Nephron progenitor cell (in vitro differentiated cells): ENCODE measurements at regions not wholly inside any gene's neighbourhood (a gene's known extent, or its start where the extent isn't known, plus 50 kb on each side); places are given as distances from the start of the nearest gene placed in this dataset.

Source experiments
- DNase-seq: peaks from one replicate; pipeline ENCODE4 v3.0.0; 2021
- H3K27ac Mint-ChIP-seq: 2 replicates; pipeline ENCODE4 v1.8.0; 2021; ENCODE audit warnings: mild to moderate bottlenecking, moderate library complexity, mixed read lengths
- H3K27me3 Mint-ChIP-seq: 2 replicates; pipeline ENCODE4 v1.8.0; 2021; ENCODE audit warnings: mild to moderate bottlenecking, low read depth, mixed read lengths; ENCODE audit not compliant: poor library complexity
- H3K36me3 Mint-ChIP-seq: 2 replicates; pipeline ENCODE4 v1.8.0; 2021; ENCODE audit warnings: low read depth, mixed read lengths
- H3K4me1 Mint-ChIP-seq: 2 replicates; pipeline ENCODE4 v1.8.0; 2021; ENCODE audit warnings: mixed read lengths
- H3K4me3 Mint-ChIP-seq: 2 replicates; pipeline ENCODE4 v1.8.0; 2021; ENCODE audit warnings: mild to moderate bottlenecking, moderate library complexity, mixed read lengths
- H3K9me3 Mint-ChIP-seq: 2 replicates; pipeline ENCODE4 v1.8.0; 2021; ENCODE audit warnings: mild to moderate bottlenecking, moderate library complexity, mixed read lengths
- TF ChIP-seq, protein P1 (sequence below): fragments of 200-600 bp; sonication (generic); IDR thresholded peaks from 2 replicates; pipeline ENCODE4 v1.5.0; 2021; ENCODE audit warnings: antibody characterized with exemption

DNA sequence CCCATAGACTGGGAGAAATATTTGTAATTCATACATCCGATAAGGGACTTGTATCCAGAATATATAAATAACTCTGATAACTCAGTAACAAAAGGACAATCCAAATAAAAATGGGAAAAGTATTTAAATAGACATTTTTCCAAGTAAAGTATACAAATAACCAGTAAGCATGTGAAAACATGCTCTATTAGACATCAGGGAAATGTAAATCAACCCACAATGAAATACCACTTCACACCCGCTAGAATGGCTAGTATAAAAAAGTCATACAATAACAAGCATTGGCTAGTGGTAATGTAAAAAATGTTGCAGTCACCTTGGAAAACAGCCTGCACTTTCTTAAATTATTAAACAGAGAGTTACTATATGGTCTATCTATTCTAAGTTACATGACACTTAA, 650.7 kb downstream of the C12orf50 start:
- no peak overlapping the region for H3K4me3 Mint-ChIP-seq
- no peak for DNase-seq
- TF ChIP-seq, protein P1, sequence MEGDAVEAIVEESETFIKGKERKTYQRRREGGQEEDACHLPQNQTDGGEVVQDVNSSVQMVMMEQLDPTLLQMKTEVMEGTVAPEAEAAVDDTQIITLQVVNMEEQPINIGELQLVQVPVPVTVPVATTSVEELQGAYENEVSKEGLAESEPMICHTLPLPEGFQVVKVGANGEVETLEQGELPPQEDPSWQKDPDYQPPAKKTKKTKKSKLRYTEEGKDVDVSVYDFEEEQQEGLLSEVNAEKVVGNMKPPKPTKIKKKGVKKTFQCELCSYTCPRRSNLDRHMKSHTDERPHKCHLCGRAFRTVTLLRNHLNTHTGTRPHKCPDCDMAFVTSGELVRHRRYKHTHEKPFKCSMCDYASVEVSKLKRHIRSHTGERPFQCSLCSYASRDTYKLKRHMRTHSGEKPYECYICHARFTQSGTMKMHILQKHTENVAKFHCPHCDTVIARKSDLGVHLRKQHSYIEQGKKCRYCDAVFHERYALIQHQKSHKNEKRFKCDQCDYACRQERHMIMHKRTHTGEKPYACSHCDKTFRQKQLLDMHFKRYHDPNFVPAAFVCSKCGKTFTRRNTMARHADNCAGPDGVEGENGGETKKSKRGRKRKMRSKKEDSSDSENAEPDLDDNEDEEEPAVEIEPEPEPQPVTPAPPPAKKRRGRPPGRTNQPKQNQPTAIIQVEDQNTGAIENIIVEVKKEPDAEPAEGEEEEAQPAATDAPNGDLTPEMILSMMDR, result no peak
- no peaks in the 10 kb centered on the region for H3K27me3 Mint-ChIP-seq
- H3K4me1 Mint-ChIP-seq, result peaks cover 8% of the 10 kb centered on the region
- peaks cover 11% of the 10 kb centered on the region for H3K9me3 Mint-ChIP-seq
- H3K36me3 Mint-ChIP-seq, result no peaks in the 10 kb centered on the region
- no peak overlapping the region for H3K27ac Mint-ChIP-seq

GRCh38 chr12:87376722-87377121, 652.5 kb downstream of the C12orf50 start:
- TF ChIP-seq, protein P1, result no peak
- H3K9me3 Mint-ChIP-seq, result peaks cover 11% of the 10 kb centered on the region
- no peaks in the 10 kb centered on the region for H3K27me3 Mint-ChIP-seq

GRCh38 chr12:87369161-87369560, 660.0 kb downstream of the C12orf50 start:
- no peaks in the 10 kb centered on the region for H3K36me3 Mint-ChIP-seq
- H3K27me3 Mint-ChIP-seq, result no peaks in the 10 kb centered on the region
- TF ChIP-seq, protein P1, result no peak
- DNase-seq, result no peak
- H3K9me3 Mint-ChIP-seq, result no peaks in the 10 kb centered on the region
- H3K4me3 Mint-ChIP-seq, result no peak overlapping the region
- no peak overlapping the region for H3K27ac Mint-ChIP-seq
- no peaks in the 10 kb centered on the region for H3K4me1 Mint-ChIP-seq

More at GRCh38 chr12:87376722-87377121, 652.5 kb downstream of the C12orf50 start:
- no peak overlapping the region for H3K27ac Mint-ChIP-seq
- no peaks in the 10 kb centered on the region for H3K4me1 Mint-ChIP-seq
- H3K36me3 Mint-ChIP-seq, result no peaks in the 10 kb centered on the region
- H3K4me3 Mint-ChIP-seq, result no peak overlapping the region
- DNase-seq, result no peak

DNA sequence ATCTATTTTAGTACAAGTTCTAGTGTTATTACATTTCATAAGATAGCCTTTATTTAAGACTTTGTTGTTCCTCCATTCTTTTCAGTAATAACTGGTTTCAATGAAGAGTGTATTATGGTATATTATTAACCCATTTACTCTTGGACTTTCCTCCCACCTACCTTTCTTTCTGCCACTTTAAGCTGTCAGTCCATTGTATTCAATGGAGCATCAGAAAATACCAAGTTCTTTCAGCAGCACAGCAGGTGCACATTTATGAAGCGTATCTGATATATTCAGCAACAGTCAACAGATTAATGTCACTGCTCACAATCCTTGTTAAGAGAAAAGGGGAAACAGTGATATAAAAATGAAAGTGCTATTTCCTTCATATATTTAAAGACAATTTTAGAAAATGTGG, 660.9 kb downstream of the C12orf50 start:
- no peaks in the 10 kb centered on the region for H3K27me3 Mint-ChIP-seq
- no peak overlapping the region for H3K4me3 Mint-ChIP-seq
- TF ChIP-seq, protein P1, result no peak
- H3K4me1 Mint-ChIP-seq, result no peaks in the 10 kb centered on the region
- peaks cover 3% of the 10 kb centered on the region for H3K9me3 Mint-ChIP-seq
- no peaks in the 10 kb centered on the region for H3K36me3 Mint-ChIP-seq
- no peak for DNase-seq
- H3K27ac Mint-ChIP-seq, result no peak overlapping the region

GRCh38 chr12:87365423-87365822, 663.8 kb downstream of the C12orf50 start:
- H3K27me3 Mint-ChIP-seq, result no peaks in the 10 kb centered on the region
- peaks cover 20% of the 10 kb centered on the region for H3K9me3 Mint-ChIP-seq
- H3K4me3 Mint-ChIP-seq, result no peak overlapping the region
- H3K4me1 Mint-ChIP-seq, result no peaks in the 10 kb centered on the region
- no peaks in the 10 kb centered on the region for H3K36me3 Mint-ChIP-seq
- TF ChIP-seq, protein P1, result no peak
- no peak overlapping the region for H3K27ac Mint-ChIP-seq
- DNase-seq, result no peak

- H3K9me3 Mint-ChIP-seq, result peaks cover 38% of the 10 kb centered on the region
- H3K27me3 Mint-ChIP-seq, result no peaks in the 10 kb centered on the region
- no peaks in the 10 kb centered on the region for H3K36me3 Mint-ChIP-seq
- no peaks in the 10 kb centered on the region for H3K4me1 Mint-ChIP-seq
- TF ChIP-seq, protein P1, result no peak
- DNase-seq, result no peak
- H3K27ac Mint-ChIP-seq, result peak overlapping the region; percentile 40
- H3K4me3 Mint-ChIP-seq, result no peak overlapping the region
These were observed 665.6 kb downstream of the C12orf50 start for GRCh38 chr12:87363497-87364084.
